ENCODE measurements at regions not wholly inside any gene's neighbourhood (a gene's known extent, or its start where the extent isn't known, plus 50 kb on each side); places are given as distances from the start of the nearest gene placed in this dataset.

GRCh38 chr3:25046911-25047771 lies 380.9 kb upstream of the RARB start:
- no peak for TF ChIP-seq CTCF (conservative IDR thresholded peaks at IDR 0.05; ENCODE audit: low read depth in 2 of 2)
- TF ChIP-seq EZH2 (IDR thresholded peaks at IDR 0.05; ENCODE audit: low read depth, unreplicated experiment) = no peak
- no peak for TF ChIP-seq ZNF462 (CRISPR knock-in tag; IDR thresholded peaks at IDR 0.05)
- TF ChIP-seq EZH2phosphoT487 (IDR thresholded peaks at IDR 0.05; ENCODE audit: unreplicated experiment) = no peak
- no peak for TF ChIP-seq REST (IDR thresholded peaks at IDR 0.05; ENCODE audit: unreplicated experiment)
- no peak for TF ChIP-seq CREB1 (CRISPR knock-in tag; IDR thresholded peaks at IDR 0.05; ENCODE audit: low read depth)
- no peak for TF ChIP-seq POLR2AphosphoS5 (IDR thresholded peaks at IDR 0.05; ENCODE audit: low read depth)
- TF ChIP-seq JUNB (IDR thresholded peaks at IDR 0.05; ENCODE audit: unreplicated experiment) = no peak
- no peak for TF ChIP-seq NANOG (IDR thresholded peaks at IDR 0.05; ENCODE audit: borderline replicate concordance)
- TF ChIP-seq STAT1 (IDR thresholded peaks at IDR 0.05; ENCODE audit: unreplicated experiment) = no peak
- TF ChIP-seq ZNF331 (CRISPR knock-in tag; IDR thresholded peaks at IDR 0.05; ENCODE audit: low read depth) = no peak
- TF ChIP-seq ETS1 (IDR thresholded peaks at IDR 0.05) = no peak
- no peak for TF ChIP-seq ZNF114 (CRISPR knock-in tag; IDR thresholded peaks at IDR 0.05)
